ENCODE measurements at regions not wholly inside any gene's neighbourhood (a gene's known extent, or its start where the extent isn't known, plus 50 kb on each side); places are given as distances from the start of the nearest gene placed in this dataset.

DNA sequence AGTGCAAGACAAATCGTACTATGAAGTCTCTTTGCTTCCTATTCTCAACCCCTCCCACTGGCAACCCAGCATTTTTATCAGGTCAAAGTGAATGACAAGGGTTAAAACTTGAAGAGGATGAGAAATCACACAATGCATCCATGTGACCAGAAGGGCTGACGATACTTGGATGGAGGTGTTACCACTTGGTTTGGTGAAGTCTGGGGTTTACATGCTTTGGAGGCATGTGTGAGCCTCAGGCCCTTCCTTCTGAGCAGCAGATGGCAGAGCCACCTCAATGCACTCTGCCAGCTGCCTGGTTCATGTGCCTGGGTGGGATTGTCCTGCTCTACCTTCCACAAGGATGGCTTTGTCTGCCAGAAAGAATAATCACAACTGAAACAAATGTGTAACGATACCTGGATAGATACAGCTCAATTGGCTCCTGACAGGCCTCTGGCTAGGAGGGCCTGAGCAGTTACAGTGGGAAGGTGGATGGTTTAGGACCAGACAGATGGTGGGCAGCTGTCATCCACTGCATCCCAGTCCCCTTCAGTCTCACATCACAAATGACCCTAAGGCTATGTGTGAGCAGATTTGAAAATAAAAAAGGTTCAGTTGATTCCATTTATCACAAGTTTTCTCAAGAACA lies 51.5 kb upstream of the CNIH3 start:
- DNase-seq (ENCODE audit: low read depth in 2 of 3, low spot score in 2 of 3): no peak

DNA sequence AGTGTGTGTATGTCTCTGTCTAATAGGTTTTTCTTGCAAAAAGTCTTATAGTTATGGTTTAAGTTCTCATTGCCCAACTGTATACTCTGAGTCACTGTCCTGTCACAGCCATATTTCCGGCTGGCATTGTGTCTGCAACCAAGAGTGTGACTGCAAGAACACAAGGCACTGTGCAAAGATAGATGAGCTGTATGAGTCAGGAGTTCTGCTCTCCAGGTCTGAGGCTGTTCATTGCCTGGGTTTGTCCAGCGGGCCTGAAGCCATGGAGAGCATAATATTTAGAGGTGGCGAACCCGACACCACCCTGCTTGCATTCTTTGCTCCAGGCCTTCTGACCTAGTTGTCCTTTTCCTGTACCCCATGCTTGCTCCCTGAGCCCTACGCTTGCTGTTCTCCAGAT lies 50.9 kb upstream of the CNIH3 start:
- no peak for DNase-seq (ENCODE audit: low read depth in 2 of 3, low spot score in 2 of 3)

- DNase-seq (ENCODE audit: low read depth in 2 of 3, low spot score in 2 of 3): no peak
These were observed 50.3 kb upstream of the CNIH3 start for GRCh38 chr1:224565611-224566406.

All from hematopoietic multipotent progenitor cell (in vitro differentiated cells).